DND-41 (cell line): ENCODE measurements at regions not wholly inside any gene's neighbourhood (a gene's known extent, or its start where the extent isn't known, plus 50 kb on each side); places are given as distances from the start of the nearest gene placed in this dataset.

Experiments
- ATAC-seq: fragments of 200-7000 bp; cut with Tn5 transposase; 3 replicates; pipeline ENCODE4 v1.9.1; 2021; ENCODE audit warnings: low read depth; ENCODE audit not compliant: insufficient read depth
- DNase-seq: peaks from one replicate; pipeline ENCODE4 v3.0.0-alpha.2; 2020
- H2AFZ ChIP-seq: 2 replicates; pipeline ENCODE4 v1.6.0; 2012; ENCODE audit warnings: low read depth, low read length
- H3K27ac ChIP-seq: 2 replicates; pipeline ENCODE4 v1.5.1; 2012; ENCODE audit warnings: low read length, inconsistent platforms
- H3K27me3 ChIP-seq: fragments of 200-600 bp; sonication (generic); 2 replicates; pipeline ENCODE4 v1.6.0; 2012; ENCODE audit warnings: low read length, mild to moderate bottlenecking, inconsistent platforms; ENCODE audit not compliant: insufficient read depth, poor library complexity
- H3K36me3 ChIP-seq: 2 replicates; pipeline ENCODE4 v1.5.1; 2012; ENCODE audit warnings: low read length, inconsistent platforms; ENCODE audit not compliant: insufficient read depth
- H3K4me1 ChIP-seq: 2 replicates; pipeline ENCODE4 v1.5.1; 2012; ENCODE audit warnings: mild to moderate bottlenecking, low read length; ENCODE audit not compliant: insufficient read depth
- H3K4me2 ChIP-seq: 2 replicates; pipeline ENCODE4 v1.6.0; 2012; ENCODE audit warnings: mild to moderate bottlenecking, moderate library complexity, low read length, inconsistent platforms; ENCODE audit not compliant: insufficient read depth
- H3K4me3 ChIP-seq, 2 experiments: fragments of 200-600 bp in 1 of 2; shearing (Covaris generic) in 1 of 2; 2 replicates each; pipeline ENCODE4 v1.5.1; 2012 to 2016; ENCODE audit warnings: inconsistent platforms in 2 of 2, low read length in 2 of 2, mild to moderate bottlenecking in 2 of 2, low read depth in 1 of 2, moderate library complexity in 1 of 2
- H3K79me2 ChIP-seq: 2 replicates; pipeline ENCODE4 v1.6.0; 2012; ENCODE audit warnings: low read length, inconsistent platforms; ENCODE audit not compliant: insufficient read depth
- H3K9ac ChIP-seq: 2 replicates; pipeline ENCODE4 v1.6.0; 2012; ENCODE audit warnings: low read depth, mild to moderate bottlenecking, inconsistent platforms, low read length, moderate library complexity
- H3K9me3 ChIP-seq: 2 replicates; pipeline ENCODE4 v1.5.1; 2012; ENCODE audit warnings: low read length, moderate library complexity, mild to moderate bottlenecking, inconsistent platforms; ENCODE audit not compliant: insufficient read depth, severe bottlenecking
- H4K20me1 ChIP-seq: 2 replicates; pipeline ENCODE4 v1.6.0; 2012; ENCODE audit warnings: low read length; ENCODE audit not compliant: insufficient read depth
- CTCF ChIP-seq: IDR thresholded peaks from 2 replicates; pipeline ENCODE4 v1.5.1; 2012; ENCODE audit warnings: borderline replicate concordance, low read length, moderate library complexity, mild to moderate bottlenecking; ENCODE audit not compliant: poor library complexity, severe bottlenecking; ENCODE audit errors: extremely low read depth
- EZH2 ChIP-seq: IDR thresholded peaks from 3 replicates; pipeline ENCODE4 v1.6.1; 2012; ENCODE audit warnings: borderline replicate concordance, low read depth, mild to moderate bottlenecking, moderate library complexity, low read length, inconsistent platforms; ENCODE audit not compliant: severe bottlenecking

DNA sequence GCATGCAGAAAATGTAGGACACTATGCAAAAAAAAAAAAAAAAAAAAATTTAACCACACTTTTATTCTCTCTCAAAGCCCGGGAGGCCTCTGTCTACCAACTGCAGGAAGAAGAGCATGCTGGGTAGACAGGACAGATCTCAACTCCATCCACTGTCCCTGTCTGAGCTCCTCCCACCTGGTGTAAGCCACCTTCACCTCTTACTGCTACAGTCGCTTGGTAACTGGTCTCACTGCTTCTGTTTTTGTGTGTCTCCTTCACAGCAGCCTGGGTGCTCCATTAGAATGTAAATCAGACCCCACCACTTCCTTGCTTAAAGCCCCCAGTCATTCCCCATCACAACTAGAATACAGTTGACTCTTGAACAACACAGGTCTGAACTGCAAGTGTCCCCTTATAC lies 115.1 kb upstream of the PROK2 start:
- no peak for ATAC-seq
- H3K4me3 ChIP-seq, result no peak overlapping the region
- no peaks in the 10 kb centered on the region for H3K36me3 ChIP-seq
- H3K27me3 ChIP-seq, result peaks cover 3% of the 10 kb centered on the region
- H3K9me3 ChIP-seq, result no peaks in the 10 kb centered on the region
- TF ChIP-seq CTCF (no peak), EZH2 (no peak)
- no peaks in the 10 kb centered on the region for H3K79me2 ChIP-seq
- no peaks in the 10 kb centered on the region for H3K4me1 ChIP-seq
- no peak overlapping the region for H2AFZ ChIP-seq
- no peak overlapping the region for H3K4me2 ChIP-seq
- H3K9ac ChIP-seq, result no peak overlapping the region
- no peaks in the 10 kb centered on the region for H4K20me1 ChIP-seq
- no peak overlapping the region for H3K27ac ChIP-seq
- no peak for DNase-seq

DNA sequence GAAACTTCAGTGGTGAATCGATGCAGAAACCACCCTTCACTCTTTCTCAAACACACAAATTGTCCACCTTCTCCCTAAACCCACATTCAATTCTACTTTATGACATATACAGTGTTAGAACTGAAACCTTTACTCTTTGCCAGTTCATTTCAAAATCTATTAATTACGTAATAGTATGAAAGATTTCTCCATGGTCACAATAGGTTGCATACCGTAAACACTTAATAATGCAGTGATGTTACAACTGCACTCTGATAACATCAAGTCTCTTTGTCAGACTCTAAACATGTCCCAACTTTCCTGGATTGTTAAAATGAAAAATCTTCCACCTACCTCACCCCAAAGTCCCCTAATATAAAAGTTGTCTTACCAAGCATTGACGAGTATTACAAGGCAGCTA lies 111.8 kb upstream of the PROK2 start:
- Histone ChIP-seq H3K27me3 (peaks cover 3% of the 10 kb centered on the region), H3K9me3 (no peaks in the 10 kb centered on the region), H3K27ac (no peak overlapping the region), H3K36me3 (no peaks in the 10 kb centered on the region), H3K4me1 (no peaks in the 10 kb centered on the region), H3K9ac (no peak overlapping the region), H3K4me2 (no peak overlapping the region), H3K4me3 (no peak overlapping the region), H2AFZ (no peak overlapping the region), H3K79me2 (no peaks in the 10 kb centered on the region), H4K20me1 (no peaks in the 10 kb centered on the region)
- DNase-seq, result no peak
- TF ChIP-seq EZH2 (no peak), CTCF (no peak)
- ATAC-seq, result no peak

GRCh38 chr3:71893702-71894479 lies 108.9 kb upstream of the PROK2 start:
- Histone ChIP-seq H3K36me3 (no peaks in the 10 kb centered on the region), H3K4me1 (no peaks in the 10 kb centered on the region), H3K4me3 (no peak overlapping the region), H2AFZ (no peak overlapping the region), H3K4me2 (no peak overlapping the region), H3K27me3 (peaks cover 3% of the 10 kb centered on the region), H3K79me2 (no peaks in the 10 kb centered on the region), H3K9me3 (no peaks in the 10 kb centered on the region), H4K20me1 (no peaks in the 10 kb centered on the region), H3K27ac (no peak overlapping the region), H3K9ac (no peak overlapping the region)
- no peak for TF ChIP-seq CTCF
- no peak for TF ChIP-seq EZH2
- DNase-seq (no peak), ATAC-seq (no peak)
